Spleen (tissue), 7 donors: ENCODE measurements at regions not wholly inside any gene's neighbourhood (a gene's known extent, or its start where the extent isn't known, plus 50 kb on each side); places are given as distances from the start of the nearest gene placed in this dataset.

Source experiments
- CTCF ChIP-seq, 11 experiments: fragments of 200-600 bp in 7 of 11; fragments of 450-650 bp in 4 of 11; sonication (generic) in 4 of 11; IDR thresholded peaks in 8 of 11; conservative IDR thresholded peaks in 3 of 11; 1 replicate in 7 of 11; 2 replicates in 4 of 11; pipeline versions ENCODE4 v1.4.0 to v1.8.0; 2016 to 2021; ENCODE audit warnings: antibody characterized with exemption in 11 of 11, inconsistent platforms in 4 of 11, mild to moderate bottlenecking in 1 of 11
- POLR2A ChIP-seq, 3 donors: fragments of 450-650 bp; IDR thresholded peaks; one replicate each; pipeline ENCODE4 v1.5.1; 2017; ENCODE audit warnings: antibody characterized with exemption in 3 of 3, mild to moderate bottlenecking in 1 of 3
- POLR2AphosphoS5 ChIP-seq, 3 donors: sonication (generic); formaldehyde crosslinking; IDR thresholded peaks; one replicate each; pipeline ENCODE4 v1.5.1; 2017; ENCODE audit warnings: antibody characterized with exemption in 3 of 3
- donor health status: DM: no; HTN: no; CAD: no; lungs with moderate emphysema.
- donor health status: DM: no; HTN: no; CAD: no.
- donor health status: DM: no; HTN: no; CAD: no.

GRCh38 chr5:146959360-146959759, 80.8 kb upstream of the PPP2R2B start:
- no peak for TF ChIP-seq CTCF (IDR thresholded peaks at IDR 0.05 in 8 of 11, conservative IDR thresholded peaks at IDR 0.05 in 3 of 11)
- no peak for TF ChIP-seq POLR2A (IDR thresholded peaks at IDR 0.05)
- TF ChIP-seq POLR2AphosphoS5 (IDR thresholded peaks at IDR 0.05) = no peak
